GM13977 (cell line): ENCODE measurements at regions not wholly inside any gene's neighbourhood (a gene's known extent, or its start where the extent isn't known, plus 50 kb on each side); places are given as distances from the start of the nearest gene placed in this dataset.

Experiments
- DNase-seq: peaks from one replicate; pipeline ENCODE4 v3.0.0; 2012; ENCODE audit warnings: low spot score
- in situ Hi-C: fragments of 300-500 bp; cut with MboI; formaldehyde crosslinking; loops from one replicate; pipeline ENCODE4 v1.12.0; 2022; ENCODE audit warnings: low sequenced_read_pairs, low pct_unique_long_range_greater_than_20kb, mixed read lengths, inconsistent platforms; ENCODE audit not compliant: unreplicated experiment
- TF ChIP-seq, protein P1 (sequence below): IDR thresholded peaks from 2 replicates; pipeline ENCODE4 v1.5.1; 2012; ENCODE audit warnings: mild to moderate bottlenecking, control low read depth; ENCODE audit not compliant: insufficient read depth; ENCODE audit errors: extremely low read depth, missing control alignments

DNA sequence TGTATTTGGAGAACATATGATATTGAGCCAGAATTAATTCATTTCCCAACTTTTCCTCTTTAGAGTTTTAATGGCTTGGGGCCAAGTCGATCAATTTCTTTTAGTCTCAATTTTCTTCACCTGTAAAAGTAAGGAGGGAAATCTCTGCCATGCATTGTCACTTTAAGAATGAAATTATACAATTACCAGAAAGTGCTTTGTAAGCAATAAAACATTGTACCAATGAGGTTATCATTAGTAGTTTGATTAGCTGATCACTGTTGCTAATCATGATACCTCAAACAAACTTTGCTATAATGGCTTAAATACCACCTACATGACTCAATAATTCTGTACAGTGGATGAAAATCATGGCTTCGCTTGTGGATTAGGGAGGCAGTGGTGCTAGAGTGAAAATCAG lies 1525.8 kb upstream of the GOT2 start:
- TF ChIP-seq, protein P1, sequence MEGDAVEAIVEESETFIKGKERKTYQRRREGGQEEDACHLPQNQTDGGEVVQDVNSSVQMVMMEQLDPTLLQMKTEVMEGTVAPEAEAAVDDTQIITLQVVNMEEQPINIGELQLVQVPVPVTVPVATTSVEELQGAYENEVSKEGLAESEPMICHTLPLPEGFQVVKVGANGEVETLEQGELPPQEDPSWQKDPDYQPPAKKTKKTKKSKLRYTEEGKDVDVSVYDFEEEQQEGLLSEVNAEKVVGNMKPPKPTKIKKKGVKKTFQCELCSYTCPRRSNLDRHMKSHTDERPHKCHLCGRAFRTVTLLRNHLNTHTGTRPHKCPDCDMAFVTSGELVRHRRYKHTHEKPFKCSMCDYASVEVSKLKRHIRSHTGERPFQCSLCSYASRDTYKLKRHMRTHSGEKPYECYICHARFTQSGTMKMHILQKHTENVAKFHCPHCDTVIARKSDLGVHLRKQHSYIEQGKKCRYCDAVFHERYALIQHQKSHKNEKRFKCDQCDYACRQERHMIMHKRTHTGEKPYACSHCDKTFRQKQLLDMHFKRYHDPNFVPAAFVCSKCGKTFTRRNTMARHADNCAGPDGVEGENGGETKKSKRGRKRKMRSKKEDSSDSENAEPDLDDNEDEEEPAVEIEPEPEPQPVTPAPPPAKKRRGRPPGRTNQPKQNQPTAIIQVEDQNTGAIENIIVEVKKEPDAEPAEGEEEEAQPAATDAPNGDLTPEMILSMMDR = no peak
- DNase-seq = no peak
- in situ Hi-C loops = no loop called here

GRCh38 chr16:60246086-60246485 lies 1512.0 kb upstream of the GOT2 start:
- in situ Hi-C loops = no loop called here
- DNase-seq = no peak
- TF ChIP-seq, protein P1 = no peak

DNA sequence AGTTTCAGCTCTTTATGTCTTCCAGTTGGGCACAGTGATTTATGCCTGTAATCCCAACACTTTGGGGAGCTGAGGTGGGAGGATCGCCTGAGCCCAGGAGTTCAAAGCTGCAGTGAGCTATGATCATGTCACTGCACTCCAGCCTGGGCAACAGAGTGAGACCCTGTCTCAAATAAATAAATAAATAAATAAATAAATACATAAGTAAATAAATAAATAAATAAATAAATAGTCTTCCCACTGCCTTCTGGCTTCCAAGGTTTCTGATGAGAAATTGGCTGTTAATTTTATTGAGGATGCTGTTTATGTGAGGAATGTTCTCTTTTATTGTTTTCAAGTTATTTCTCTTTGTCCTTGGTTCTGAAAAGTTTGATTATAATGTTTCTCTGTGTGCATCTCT lies 1507.6 kb upstream of the GOT2 start:
- no peak for DNase-seq
- in situ Hi-C loops = no loop called here
- TF ChIP-seq, protein P1 = no peak

- in situ Hi-C loops = no loop called here
- TF ChIP-seq, protein P1 = no peak
- no peak for DNase-seq
Measured at GRCh38 chr16:60230666-60231065, 1496.5 kb upstream of the GOT2 start.

- no peak for DNase-seq
- in situ Hi-C loops = no loop called here
- TF ChIP-seq, protein P1 = no peak
Measured at GRCh38 chr16:60225541-60225940, 1491.4 kb upstream of the GOT2 start.

DNA sequence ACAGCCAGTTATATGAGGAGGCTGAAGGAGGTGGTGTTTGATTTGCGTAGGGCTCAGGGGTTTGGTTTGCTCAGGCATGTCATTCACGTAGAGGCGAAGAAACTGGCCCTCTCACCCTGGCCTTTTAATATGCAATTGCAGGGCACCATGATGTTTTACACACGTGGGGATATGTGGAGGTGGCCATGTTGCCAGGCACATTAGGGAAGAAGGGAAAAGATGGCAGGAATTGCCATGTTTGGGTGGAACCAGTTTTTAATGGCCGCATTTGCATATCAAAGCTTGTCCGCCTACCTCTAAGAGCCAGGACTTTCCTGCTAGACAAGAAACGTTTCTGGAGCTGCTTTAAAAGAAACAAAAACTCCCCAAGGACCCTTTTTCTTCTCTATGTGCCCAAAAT lies 1483.7 kb upstream of the GOT2 start:
- no peak for DNase-seq
- TF ChIP-seq, protein P1 = no peak
- in situ Hi-C loops = no loop called here

- in situ Hi-C loops = no loop called here
- TF ChIP-seq, protein P1 = no peak
Measured at GRCh38 chr16:60214311-60214710, 1480.2 kb upstream of the GOT2 start.

More at GRCh38 chr16:60214311-60214710, 1480.2 kb upstream of the GOT2 start:
- no peak for DNase-seq
